PC-3 (cell line): ENCODE measurements at regions not wholly inside any gene's neighbourhood (a gene's known extent, or its start where the extent isn't known, plus 50 kb on each side); places are given as distances from the start of the nearest gene placed in this dataset.

Source experiments
- ATAC-seq: fragments of 200-7000 bp; cut with Tn5 transposase; 2 replicates; pipeline ENCODE4 v1.9.1; 2020; ENCODE audit warnings: mild to moderate bottlenecking, moderate library complexity
- BruUV-seq: library from RNA; stranded (reverse); fragments of 400-500 nt; replicated peaks from 2 replicates; lab custom pipeline; 2021; lab: Mats Ljungman, UMichigan
- CTCF ChIA-PET: fragments of 300-600 bp; sonication (Branson Sonifier 250); formaldehyde crosslinking; loops from one replicate; lab custom pipeline; 2022; ENCODE audit warnings: antibody characterized with exemption; lab: Charles Lee
- POLR2A ChIA-PET: fragments of 300-600 bp; sonication (Branson Sonifier 250); formaldehyde crosslinking; loops from one replicate; lab custom pipeline; 2022; ENCODE audit warnings: antibody characterized with exemption; ENCODE audit not compliant: unreplicated experiment; lab: Charles Lee
- DNase-seq: peaks from one replicate; pipeline ENCODE4 v3.0.0-alpha.2; 2015
- H2AFZ ChIP-seq: fragments of 300-600 bp; sonication (generic); 2 replicates; pipeline ENCODE4 v1.6.0; 2016; ENCODE audit warnings: antibody characterized with exemption, low read length
- H3F3A ChIP-seq: fragments of 300-600 bp; sonication (generic); one replicate; pipeline ENCODE4 v1.6.0; 2017; ENCODE audit warnings: antibody characterized with exemption, low read length, control low read depth, mild to moderate bottlenecking; ENCODE audit not compliant: unreplicated experiment
- H3K27ac ChIP-seq: fragments of 300-600 bp; sonication (generic); 2 replicates; pipeline ENCODE4 v1.5.1; 2016; ENCODE audit warnings: mild to moderate bottlenecking, low read length
- H3K27me3 ChIP-seq: fragments of 300-600 bp; sonication (generic); 2 replicates; pipeline ENCODE4 v1.6.1; 2016; ENCODE audit warnings: low read length, mixed read lengths
- H3K36me3 ChIP-seq: fragments of 300-600 bp; sonication (generic); 2 replicates; pipeline ENCODE4 v1.6.1; 2016; ENCODE audit warnings: low read depth, mixed run types, low read length, mixed read lengths
- H3K4me1 ChIP-seq: fragments of 300-600 bp; sonication (generic); 2 replicates; pipeline ENCODE4 v1.5.1; 2016; ENCODE audit warnings: low read length; ENCODE audit not compliant: insufficient read depth
- H3K4me2 ChIP-seq: fragments of 300-600 bp; sonication (generic); 2 replicates; pipeline ENCODE4 v1.6.0; 2016; ENCODE audit warnings: low read length
- H3K4me3 ChIP-seq: fragments of 300-600 bp; sonication (generic); 2 replicates; pipeline ENCODE4 v1.5.1; 2016; ENCODE audit warnings: mild to moderate bottlenecking, low read length, mixed read lengths
- H3K79me2 ChIP-seq: fragments of 300-600 bp; sonication (generic); 2 replicates; pipeline ENCODE4 v1.6.1; 2017; ENCODE audit warnings: low read length, mixed read lengths
- H3K9ac ChIP-seq: fragments of 300-600 bp; sonication (generic); 2 replicates; pipeline ENCODE4 v1.6.0; 2016; ENCODE audit warnings: mild to moderate bottlenecking, low read length
- H3K9me2 ChIP-seq: fragments of 300-600 bp; sonication (generic); replicated peaks from 2 replicates; pipeline ENCODE4 v1.6.1; 2016; ENCODE audit warnings: mixed run types, low read length, mixed read lengths
- H3K9me3 ChIP-seq: fragments of 300-600 bp; sonication (generic); 2 replicates; pipeline ENCODE4 v1.6.1; 2016; ENCODE audit warnings: low read length, mixed read lengths
- H4K20me1 ChIP-seq: fragments of 300-600 bp; sonication (generic); 2 replicates; pipeline ENCODE4 v1.6.1; 2016; ENCODE audit warnings: low read length, mixed read lengths
- EZH2 ChIP-seq: fragments of 300-600 bp; sonication (generic); IDR thresholded peaks from one replicate; pipeline ENCODE4 v1.6.1; 2017; ENCODE audit warnings: antibody characterized with exemption, mild to moderate bottlenecking, low read length; ENCODE audit not compliant: unreplicated experiment
- EZH2phosphoT487 ChIP-seq: fragments of 300-600 bp; sonication (generic); IDR thresholded peaks from 2 replicates; pipeline ENCODE4 v1.6.1; 2018; ENCODE audit warnings: mild to moderate bottlenecking, antibody characterized with exemption, low read length, borderline replicate concordance
- intact Hi-C: fragments of 100-400 bp; cut with micrococcal nuclease; formaldehyde crosslinking; loops from 2 replicates; pipeline ENCODE4 v1.9.0; 2023
- TF ChIP-seq, protein P1 (sequence below): fragments of 300-600 bp; sonication (generic); conservative IDR thresholded peaks from 2 replicates; pipeline ENCODE4 v1.5.1; 2017; ENCODE audit warnings: antibody characterized with exemption, low read depth, mild to moderate bottlenecking, low read length

DNA sequence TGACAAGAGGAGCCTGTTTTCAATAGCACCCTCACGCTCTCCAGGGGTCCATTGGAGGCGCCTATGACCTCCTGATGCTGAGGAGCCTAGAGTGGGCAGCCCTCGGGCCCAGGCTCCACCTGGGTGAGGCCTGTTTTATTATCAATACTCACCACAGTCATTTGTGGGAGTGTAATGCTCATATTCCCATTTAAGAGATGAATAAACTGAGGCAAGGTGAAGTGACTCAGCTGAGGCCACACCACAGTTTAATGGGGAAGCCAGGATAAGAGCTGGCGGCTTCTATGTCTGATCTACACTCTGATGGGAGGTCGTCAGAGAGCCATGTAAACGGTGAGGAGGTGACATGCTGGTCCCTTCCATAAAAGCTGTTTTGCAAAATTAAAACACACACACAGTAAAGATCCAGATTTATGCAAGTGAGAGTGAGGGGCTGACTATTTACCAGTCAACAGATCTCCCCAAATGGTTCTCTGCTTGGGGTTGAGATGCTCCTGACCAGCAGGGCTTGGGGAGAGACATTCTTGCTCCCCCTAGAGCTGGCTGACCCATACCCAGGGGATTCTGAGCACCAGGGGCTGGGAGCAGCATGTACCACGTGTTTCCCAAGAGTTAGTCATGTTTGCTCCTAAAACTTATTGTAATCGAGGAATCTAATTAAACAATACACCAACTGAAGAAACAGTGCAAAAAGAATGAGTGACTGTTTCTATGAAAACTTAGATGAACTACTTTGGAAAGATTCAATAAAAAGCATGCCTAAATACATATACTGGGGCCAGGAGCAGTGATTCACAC lies 81.0 kb upstream of the INSIG1 start:
- POLR2A ChIA-PET, result no interaction called here

DNA sequence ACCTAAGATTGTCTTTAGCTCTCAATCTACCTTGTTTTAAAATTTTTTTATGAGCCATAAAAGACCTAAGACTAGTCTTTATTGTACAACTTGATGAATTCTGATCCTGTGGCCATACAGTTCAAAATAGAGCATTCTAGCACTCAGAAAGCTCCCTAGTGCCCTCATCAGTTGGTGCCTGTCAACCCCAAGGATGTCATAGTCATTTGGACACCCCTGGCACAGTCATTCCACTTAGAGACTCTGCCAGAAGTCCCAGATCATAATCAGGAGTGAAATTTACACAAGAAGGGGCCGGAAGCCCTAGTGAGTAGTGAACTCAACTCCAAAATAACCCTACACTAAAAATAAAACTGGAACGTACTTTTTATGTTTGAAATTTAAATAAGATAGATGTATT lies 80.0 kb upstream of the INSIG1 start:
- H3K9ac ChIP-seq, result no peak overlapping the region
- ATAC-seq (no peak), DNase-seq (no peak)
- no peak for TF ChIP-seq EZH2
- ChIA-PET POLR2A (no interaction called here), CTCF (no interaction called here)
- no peaks in the 10 kb centered on the region for H4K20me1 ChIP-seq
- no peaks in the 10 kb centered on the region for H3F3A ChIP-seq
- H3K27ac ChIP-seq, result no peak overlapping the region
- no TSS peak for BruUV-seq
- no peak overlapping the region for H3K4me2 ChIP-seq
- no peaks in the 10 kb centered on the region for H3K79me2 ChIP-seq
- H3K4me1 ChIP-seq, result peaks cover 27% of the 10 kb centered on the region
- H3K36me3 ChIP-seq, result no peaks in the 10 kb centered on the region
- H2AFZ ChIP-seq, result no peak overlapping the region
- H3K9me2 ChIP-seq, result no peaks in the 10 kb centered on the region
- no peaks in the 10 kb centered on the region for H3K9me3 ChIP-seq
- H3K4me3 ChIP-seq, result no peak overlapping the region
- intact Hi-C loops, result no loop called here
- no peaks in the 10 kb centered on the region for H3K27me3 ChIP-seq

More for the DNA sequence above, 81.0 kb upstream of the INSIG1 start:
- Histone ChIP-seq H3K27me3 (no peaks in the 10 kb centered on the region), H4K20me1 (no peaks in the 10 kb centered on the region), H3K27ac (no peak overlapping the region), H3K9me2 (no peaks in the 10 kb centered on the region), H3K36me3 (no peaks in the 10 kb centered on the region), H3K4me3 (no peak overlapping the region), H3K9ac (no peak overlapping the region), H3F3A (no peaks in the 10 kb centered on the region), H3K4me2 (no peak overlapping the region), H3K9me3 (no peaks in the 10 kb centered on the region), H2AFZ (no peak overlapping the region), H3K79me2 (no peaks in the 10 kb centered on the region), H3K4me1 (peaks cover 27% of the 10 kb centered on the region)
- CTCF ChIA-PET, result no interaction called here
- intact Hi-C loops, result no loop called here
- BruUV-seq, result no TSS peak
- TF ChIP-seq EZH2 (no peak), EZH2phosphoT487 (no peak)
- TF ChIP-seq, protein P1, sequence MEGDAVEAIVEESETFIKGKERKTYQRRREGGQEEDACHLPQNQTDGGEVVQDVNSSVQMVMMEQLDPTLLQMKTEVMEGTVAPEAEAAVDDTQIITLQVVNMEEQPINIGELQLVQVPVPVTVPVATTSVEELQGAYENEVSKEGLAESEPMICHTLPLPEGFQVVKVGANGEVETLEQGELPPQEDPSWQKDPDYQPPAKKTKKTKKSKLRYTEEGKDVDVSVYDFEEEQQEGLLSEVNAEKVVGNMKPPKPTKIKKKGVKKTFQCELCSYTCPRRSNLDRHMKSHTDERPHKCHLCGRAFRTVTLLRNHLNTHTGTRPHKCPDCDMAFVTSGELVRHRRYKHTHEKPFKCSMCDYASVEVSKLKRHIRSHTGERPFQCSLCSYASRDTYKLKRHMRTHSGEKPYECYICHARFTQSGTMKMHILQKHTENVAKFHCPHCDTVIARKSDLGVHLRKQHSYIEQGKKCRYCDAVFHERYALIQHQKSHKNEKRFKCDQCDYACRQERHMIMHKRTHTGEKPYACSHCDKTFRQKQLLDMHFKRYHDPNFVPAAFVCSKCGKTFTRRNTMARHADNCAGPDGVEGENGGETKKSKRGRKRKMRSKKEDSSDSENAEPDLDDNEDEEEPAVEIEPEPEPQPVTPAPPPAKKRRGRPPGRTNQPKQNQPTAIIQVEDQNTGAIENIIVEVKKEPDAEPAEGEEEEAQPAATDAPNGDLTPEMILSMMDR, result peak; percentile 35; the same call in 1 of the 2 replicates
- peak; percentile 30 for ATAC-seq
- DNase-seq, result peak; percentile 33

DNA sequence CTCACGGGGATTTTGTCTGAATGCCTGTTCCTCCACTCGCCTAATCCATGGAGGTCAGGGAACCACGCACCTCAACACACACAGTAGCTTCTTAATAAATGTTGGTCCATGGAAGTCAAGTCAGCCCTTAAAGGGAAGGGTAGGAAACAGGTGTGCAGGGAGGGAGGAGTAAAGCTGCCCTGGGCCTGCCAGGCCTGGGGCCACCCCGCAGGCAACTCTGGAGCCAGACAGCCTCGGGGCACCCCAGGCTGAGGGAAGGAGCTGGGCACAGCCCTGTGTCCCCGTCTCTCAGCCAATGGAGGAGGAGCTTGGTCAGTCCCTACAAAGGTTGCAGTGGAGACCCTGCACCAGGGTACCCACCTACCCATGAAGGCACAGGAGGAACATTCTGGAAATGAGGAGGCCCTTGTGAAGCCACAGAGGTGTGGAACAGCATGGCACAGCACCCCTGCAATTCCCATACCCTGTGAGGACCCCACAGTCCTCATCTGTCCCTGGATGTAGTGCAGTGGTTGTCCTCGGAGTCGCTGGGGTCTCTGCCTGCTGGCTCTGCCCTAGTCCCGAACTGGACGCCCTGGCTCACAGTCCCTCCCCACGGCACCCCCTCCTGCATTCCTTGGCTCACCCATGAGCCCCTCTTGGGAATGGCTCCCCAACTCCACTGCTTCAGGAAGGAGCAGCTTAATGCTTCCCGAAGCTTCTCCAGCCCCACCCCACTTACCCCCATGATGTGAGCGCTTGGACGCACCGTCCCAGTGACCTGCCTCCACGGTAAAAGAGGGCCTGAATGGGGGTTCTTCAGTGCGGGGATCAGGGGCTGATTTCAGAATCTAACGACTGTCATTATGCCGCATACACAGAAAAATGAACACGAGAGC lies 79.2 kb upstream of the INSIG1 start:
- Histone ChIP-seq H4K20me1 (no peaks in the 10 kb centered on the region), H2AFZ (no peak overlapping the region), H3F3A (no peaks in the 10 kb centered on the region), H3K36me3 (no peaks in the 10 kb centered on the region), H3K79me2 (no peaks in the 10 kb centered on the region), H3K27me3 (no peaks in the 10 kb centered on the region), H3K9ac (no peak overlapping the region), H3K4me3 (no peak overlapping the region), H3K9me3 (no peaks in the 10 kb centered on the region), H3K4me1 (peaks cover 26% of the 10 kb centered on the region), H3K4me2 (no peak overlapping the region), H3K9me2 (no peaks in the 10 kb centered on the region), H3K27ac (no peak overlapping the region)
- CTCF ChIA-PET, result no interaction called here
- no peak for DNase-seq
- intact Hi-C loops, result no loop called here
- POLR2A ChIA-PET, result no interaction called here
- no peak for ATAC-seq
- no TSS peak for BruUV-seq
- no peak for TF ChIP-seq EZH2phosphoT487
- TF ChIP-seq, protein P1, result no peak
- TF ChIP-seq EZH2, result no peak
